A549 (cell line): ENCODE measurements at regions not wholly inside any gene's neighbourhood (a gene's known extent, or its start where the extent isn't known, plus 50 kb on each side); places are given as distances from the start of the nearest gene placed in this dataset.

Source experiments
- BCL3 ChIP-seq: fragments of >200 bp; sonication (Bioruptor Twin); formaldehyde crosslinking; IDR thresholded peaks from 3 replicates; pipeline ENCODE4 v1.6.1; 2016
- BHLHE40 ChIP-seq: IDR thresholded peaks from 2 replicates; pipeline ENCODE4 v1.6.1; 2012; ENCODE audit warnings: low read depth, low read length, inconsistent platforms
- CBX2 ChIP-seq: fragments of 200-600 bp; sonication (generic); IDR thresholded peaks from 2 replicates; pipeline ENCODE4 v1.6.1; 2016; ENCODE audit warnings: low read depth, mild to moderate bottlenecking, borderline replicate concordance
- CBX8 ChIP-seq: fragments of 200-600 bp; sonication (generic); IDR thresholded peaks from 2 replicates; pipeline ENCODE4 v1.6.1; 2016
- CEBPB ChIP-seq, 2 experiments: fragments of >200 bp in 1 of 2; sonication (Bioruptor Twin) in 1 of 2; formaldehyde crosslinking in 1 of 2; IDR thresholded peaks; 2 replicates each; pipeline ENCODE4 v1.6.1; 2012 to 2016
- CHD4 ChIP-seq: fragments of 200-600 bp; sonication (generic); IDR thresholded peaks from 2 replicates; pipeline ENCODE4 v1.6.1; 2016; ENCODE audit warnings: antibody characterized with exemption, mild to moderate bottlenecking, borderline replicate concordance
- CTCF ChIP-seq: fragments of >200 bp; sonication (Bioruptor Twin); formaldehyde crosslinking; IDR thresholded peaks from 3 replicates; pipeline ENCODE4 v1.5.1; 2016
- E2F6 ChIP-seq: IDR thresholded peaks from 2 replicates; pipeline ENCODE4 v1.6.1; 2012; ENCODE audit warnings: low read depth, borderline replicate concordance
- EHF ChIP-seq: fragments of 250-450 bp; sonication (Bioruptor Pico); IDR thresholded peaks from 2 replicates; pipeline ENCODE4 v1.5.0; 2020; ENCODE audit warnings: mild to moderate bottlenecking
- EHMT2 ChIP-seq: fragments of 200-600 bp; sonication (generic); IDR thresholded peaks from 2 replicates; pipeline ENCODE4 v1.6.1; 2016; ENCODE audit warnings: antibody characterized with exemption, low read depth, mild to moderate bottlenecking, moderate library complexity
- ELK1 ChIP-seq: fragments of 150-350 bp; IDR thresholded peaks from 2 replicates; pipeline ENCODE4 v1.6.1; 2014; ENCODE audit warnings: low read depth, mild to moderate bottlenecking, low read length
- EP300 ChIP-seq, 2 experiments: fragments of >200 bp; sonication (Bioruptor Twin); formaldehyde crosslinking; IDR thresholded peaks; 2 replicates in 1 of 2; 3 replicates in 1 of 2; pipeline ENCODE4 v1.6.1; 2016 to 2017
- ESRRA ChIP-seq: fragments of 150-350 bp; IDR thresholded peaks from 2 replicates; pipeline ENCODE4 v1.6.1; 2014; ENCODE audit warnings: mild to moderate bottlenecking, low read length, borderline replicate concordance
- FOSB ChIP-seq: fragments of 250-450 bp; sonication (Bioruptor Pico); IDR thresholded peaks from 2 replicates; pipeline ENCODE4 v1.5.0; 2020; ENCODE audit warnings: mild to moderate bottlenecking, moderate library complexity
- FOSL2 ChIP-seq, 2 experiments: fragments of 450-650 bp in 1 of 2; fragments of >200 bp in 1 of 2; sonication (Bioruptor Twin) in 1 of 2; formaldehyde crosslinking; IDR thresholded peaks; 2 replicates each; pipeline versions ENCODE4 v1.5.0 to v1.6.1; 2016 to 2020; ENCODE audit warnings: mild to moderate bottlenecking in 1 of 2, moderate library complexity in 1 of 2
- FOXS1 ChIP-seq: fragments of 250-450 bp; sonication (Bioruptor Pico); IDR thresholded peaks from 2 replicates; pipeline ENCODE4 v1.5.0; 2020; ENCODE audit warnings: mild to moderate bottlenecking, moderate library complexity
- HDAC2 ChIP-seq: fragments of 200-600 bp; sonication (generic); IDR thresholded peaks from 2 replicates; pipeline ENCODE4 v1.6.1; 2016
- HES2 ChIP-seq: fragments of >200 bp; sonication (Bioruptor Twin); formaldehyde crosslinking; IDR thresholded peaks from 2 replicates; pipeline ENCODE4 v1.6.1; 2016
- HOXA7 ChIP-seq: fragments of 250-450 bp; sonication (Bioruptor Pico); IDR thresholded peaks from 2 replicates; pipeline ENCODE4 v1.5.0; 2020; ENCODE audit warnings: mild to moderate bottlenecking, moderate library complexity
- HOXB13 ChIP-seq: fragments of 250-450 bp; sonication (Bioruptor Pico); IDR thresholded peaks from 2 replicates; pipeline ENCODE4 v1.5.0; 2020; ENCODE audit warnings: low read depth, mild to moderate bottlenecking, moderate library complexity
- JUNB ChIP-seq: fragments of >200 bp; sonication (Bioruptor Twin); formaldehyde crosslinking; IDR thresholded peaks from 2 replicates; pipeline ENCODE4 v1.6.1; 2016
- KDM5A ChIP-seq: fragments of 200-600 bp; sonication (generic); IDR thresholded peaks from 2 replicates; pipeline ENCODE4 v1.6.1; 2016; ENCODE audit warnings: antibody characterized with exemption, mild to moderate bottlenecking
- MAX ChIP-seq: IDR thresholded peaks from 2 replicates; pipeline ENCODE4 v1.6.1; 2012
- NFE2L2 ChIP-seq: fragments of 150-350 bp; conservative IDR thresholded peaks from 2 replicates; pipeline ENCODE4 v1.6.1; 2014; ENCODE audit warnings: low read length
- NPAS2 ChIP-seq: fragments of 250-450 bp; sonication (Bioruptor Pico); IDR thresholded peaks from 2 replicates; pipeline ENCODE4 v1.8.0; 2022; ENCODE audit warnings: mild to moderate bottlenecking, moderate library complexity, borderline replicate concordance
- PHF8 ChIP-seq: fragments of 200-600 bp; sonication (generic); IDR thresholded peaks from 2 replicates; pipeline ENCODE4 v1.6.1; 2016; ENCODE audit warnings: low read depth, mild to moderate bottlenecking, antibody characterized with exemption, moderate library complexity, borderline replicate concordance
- POLR2A ChIP-seq: IDR thresholded peaks from 2 replicates; pipeline ENCODE4 v1.6.1; 2012; ENCODE audit warnings: mild to moderate bottlenecking, low read length
- RAD21 ChIP-seq, 2 experiments: fragments of >200 bp in 1 of 2; sonication (Bioruptor Twin) in 1 of 2; formaldehyde crosslinking in 1 of 2; IDR thresholded peaks in 1 of 2; conservative IDR thresholded peaks in 1 of 2; 2 replicates in 1 of 2; 3 replicates in 1 of 2; pipeline ENCODE4 v1.6.1; 2012 to 2018; ENCODE audit warnings: inconsistent platforms in 1 of 2
- RARB ChIP-seq: fragments of 250-450 bp; sonication (Bioruptor Pico); IDR thresholded peaks from 2 replicates; pipeline ENCODE4 v1.8.0; 2021; ENCODE audit warnings: mild to moderate bottlenecking, moderate library complexity
- RFX5 ChIP-seq: fragments of 450-650 bp; IDR thresholded peaks from 2 replicates; pipeline ENCODE4 v1.7.1; 2014; ENCODE audit warnings: antibody characterized with exemption, mild to moderate bottlenecking, moderate library complexity
- RNF2 ChIP-seq: fragments of 200-600 bp; sonication (generic); IDR thresholded peaks from 2 replicates; pipeline ENCODE4 v1.6.1; 2016; ENCODE audit warnings: low read depth, mild to moderate bottlenecking, antibody characterized with exemption, moderate library complexity, borderline replicate concordance
- SMC3 ChIP-seq: fragments of >200 bp; sonication (Bioruptor Twin); formaldehyde crosslinking; IDR thresholded peaks from 3 replicates; pipeline ENCODE4 v1.6.1; 2018; ENCODE audit warnings: inconsistent platforms
- SREBF2 ChIP-seq: fragments of 450-650 bp; IDR thresholded peaks from 2 replicates; pipeline ENCODE4 v1.6.1; 2014; ENCODE audit warnings: mild to moderate bottlenecking, moderate library complexity
- TFCP2L1 ChIP-seq: fragments of 250-450 bp; sonication (Bioruptor Pico); IDR thresholded peaks from 2 replicates; pipeline ENCODE4 v1.5.0; 2021; ENCODE audit warnings: mild to moderate bottlenecking
- TP53 ChIP-seq: fragments of 250-450 bp; sonication (Bioruptor Pico); IDR thresholded peaks from 2 replicates; pipeline ENCODE4 v1.5.0; 2021; ENCODE audit warnings: mild to moderate bottlenecking, moderate library complexity
- USF2 ChIP-seq: fragments of 450-650 bp; IDR thresholded peaks from 2 replicates; pipeline ENCODE4 v1.6.1; 2014; ENCODE audit warnings: antibody characterized with exemption
- ZFP36 ChIP-seq: fragments of 450-650 bp; IDR thresholded peaks from 2 replicates; pipeline ENCODE4 v1.6.1; 2014; ENCODE audit warnings: borderline replicate concordance; ENCODE audit not compliant: partially characterized antibody
- ZNF302 ChIP-seq: fragments of 250-450 bp; sonication (Bioruptor Pico); IDR thresholded peaks from 2 replicates; pipeline ENCODE4 v1.9.0; 2021; ENCODE audit warnings: inconsistent platforms, mild to moderate bottlenecking, moderate library complexity
- ZSCAN20 ChIP-seq: fragments of 250-450 bp; sonication (Bioruptor Pico); IDR thresholded peaks from 2 replicates; pipeline ENCODE4 v1.8.0; 2022; ENCODE audit warnings: mild to moderate bottlenecking, moderate library complexity

- TF ChIP-seq RAD21 (conservative IDR thresholded peaks at IDR 0.05 in 1 of 2, IDR thresholded peaks at IDR 0.05 in 1 of 2) (peak in 1 of 2 experiments; percentile 40; a peak in 2 of 5 replicates), E2F6 (no peak), POLR2A (no peak), EP300 (IDR thresholded peaks at IDR 0.05) (peak in 1 of 2 experiments; percentile 43; a peak in 1 of 5 replicates), ZFP36 (no peak), RNF2 (no peak), PHF8 (no peak), HOXA7 (CRISPR knock-in tag) (no peak), CEBPB (IDR thresholded peaks at IDR 0.05) (peak in 1 of 2 experiments; percentile 10; a peak in 1 of 4 replicates), CBX8 (no peak), FOSB (CRISPR knock-in tag) (no peak), TP53 (CRISPR knock-in tag) (no peak), RARB (no peak), USF2 (no peak), EHF (CRISPR knock-in tag) (no peak), TFCP2L1 (CRISPR knock-in tag) (no peak), FOSL2 (IDR thresholded peaks at IDR 0.05) (no peak), FOSL2 (CRISPR knock-in tag; IDR thresholded peaks at IDR 0.05) (peak; percentile 61; the same call in 1 of the 2 replicates), EHMT2 (no peak), MAX (peak; percentile 43; the same call in 1 of the 2 replicates), ELK1 (no peak), ZNF302 (CRISPR knock-in tag) (no peak), SMC3 (no peak; the same call in 2 of the 3 replicates), FOXS1 (CRISPR knock-in tag) (no peak), NPAS2 (CRISPR knock-in tag) (no peak), ZSCAN20 (CRISPR knock-in tag) (no peak), CHD4 (no peak), NFE2L2 (no peak), KDM5A (no peak), BHLHE40 (no peak), HES2 (no peak), HDAC2 (no peak), BCL3 (peak; percentile 61; the same call in 1 of the 3 replicates), ESRRA (no peak), CBX2 (no peak), RFX5 (no peak), SREBF2 (no peak), JUNB (peak; percentile 54; the same call in 1 of the 2 replicates), CTCF (no peak), HOXB13 (no peak)
Measured at GRCh38 chr16:48441863-48442279, 56.7 kb upstream of the SIAH1 start (continued).
